ENCODE measurements at regions not wholly inside any gene's neighbourhood (a gene's known extent, or its start where the extent isn't known, plus 50 kb on each side); places are given as distances from the start of the nearest gene placed in this dataset.

GRCh38 chr2:9773903-9774239 lies 69.4 kb upstream of the TAF1B start:
- DNase-seq, result no peak

- no peak for DNase-seq
Observed at GRCh38 chr2:9774266-9774665, 69.0 kb upstream of the TAF1B start.

- DNase-seq, result no peak
Observed at GRCh38 chr2:9775351-9775750, 67.9 kb upstream of the TAF1B start.

- DNase-seq, result no peak
Observed at GRCh38 chr2:9775999-9776712, 67.1 kb upstream of the TAF1B start.

- no peak for DNase-seq
Observed at GRCh38 chr2:9777081-9777480, 66.2 kb upstream of the TAF1B start.

GRCh38 chr2:9778012-9778411 lies 65.3 kb upstream of the TAF1B start:
- no peak for DNase-seq

GRCh38 chr2:9778471-9779316 lies 64.6 kb upstream of the TAF1B start:
- DNase-seq, result no peak

GRCh38 chr2:9779596-9780264 lies 63.5 kb upstream of the TAF1B start:
- DNase-seq, result no peak

GRCh38 chr2:9780368-9781130 lies 62.7 kb upstream of the TAF1B start:
- DNase-seq, result no peak

GRCh38 chr2:9781252-9781651 lies 62.0 kb upstream of the TAF1B start:
- no peak for DNase-seq

GRCh38 chr2:9782197-9782719 lies 61.0 kb upstream of the TAF1B start:
- no peak for DNase-seq

- no peak for DNase-seq
Observed at GRCh38 chr2:9789371-9789770, 53.9 kb upstream of the TAF1B start.

- DNase-seq, result no peak
Observed at GRCh38 chr2:9790702-9791225, 52.5 kb upstream of the TAF1B start.

GRCh38 chr2:9791711-9792110 lies 51.6 kb upstream of the TAF1B start:
- no peak for DNase-seq

GRCh38 chr2:9793156-9793917 lies 49.9 kb upstream of the TAF1B start:
- DNase-seq, result no peak

Data from NCI-H1105 treated with DMSO at 0.1 percent for 48 hours (cell line).